Coronary artery (tissue), 2 donors: ENCODE measurements at regions not wholly inside any gene's neighbourhood (a gene's known extent, or its start where the extent isn't known, plus 50 kb on each side); places are given as distances from the start of the nearest gene placed in this dataset.

Source experiments
- DNase-seq: peaks from one replicate; pipeline ENCODE4 v3.0.0-alpha.2; 2017; ENCODE audit warnings: low spot score
- H3K27ac ChIP-seq, 2 donors: fragments of 200-600 bp; sonication (generic); one replicate each; pipeline ENCODE4 v1.5.1; 2016 to 2019
- H3K4me3 ChIP-seq: fragments of 200-600 bp; sonication (generic); 2 replicates; pipeline ENCODE4 v1.5.1; 2016; ENCODE audit warnings: mild to moderate bottlenecking, moderate library complexity
- CTCF ChIP-seq: fragments of 200-600 bp; sonication (generic); IDR thresholded peaks from one replicate; pipeline ENCODE4 v1.5.1; 2019; ENCODE audit warnings: antibody characterized with exemption

GRCh38 chr20:19880256-19881079 lies 122.4 kb downstream of the RIN2 start:
- no peak overlapping the region for H3K4me3 ChIP-seq
- no peak for DNase-seq
- no peak for TF ChIP-seq CTCF
- H3K27ac ChIP-seq = no peak overlapping the region

GRCh38 chr20:19881080-19881840 lies 123.2 kb downstream of the RIN2 start:
- Histone ChIP-seq H3K4me3 (no peak overlapping the region), H3K27ac (no peak overlapping the region)
- no peak for TF ChIP-seq CTCF
- no peak for DNase-seq

GRCh38 chr20:19881990-19882389 lies 123.9 kb downstream of the RIN2 start:
- TF ChIP-seq CTCF = no peak
- no peak for DNase-seq
- no peak overlapping the region for H3K4me3 ChIP-seq
- H3K27ac ChIP-seq = no peak overlapping the region

- no peak for TF ChIP-seq CTCF
- H3K4me3 ChIP-seq = no peak overlapping the region
- no peak for DNase-seq
- H3K27ac ChIP-seq = no peak overlapping the region
Observed at GRCh38 chr20:19882446-19882845, 124.4 kb downstream of the RIN2 start.

GRCh38 chr20:19883501-19883900 lies 125.4 kb downstream of the RIN2 start:
- TF ChIP-seq CTCF = no peak
- DNase-seq = no peak
- Histone ChIP-seq H3K4me3 (no peak overlapping the region), H3K27ac (no peak overlapping the region)

- no peak overlapping the region for H3K4me3 ChIP-seq
- TF ChIP-seq CTCF = no peak
- peak overlapping the region; percentile 41 to 42 for H3K27ac ChIP-seq
- DNase-seq = no peak
Observed at GRCh38 chr20:19885594-19885938, 127.5 kb downstream of the RIN2 start.
